ENCODE measurements at regions not wholly inside any gene's neighbourhood (a gene's known extent, or its start where the extent isn't known, plus 50 kb on each side); places are given as distances from the start of the nearest gene placed in this dataset.

DNA sequence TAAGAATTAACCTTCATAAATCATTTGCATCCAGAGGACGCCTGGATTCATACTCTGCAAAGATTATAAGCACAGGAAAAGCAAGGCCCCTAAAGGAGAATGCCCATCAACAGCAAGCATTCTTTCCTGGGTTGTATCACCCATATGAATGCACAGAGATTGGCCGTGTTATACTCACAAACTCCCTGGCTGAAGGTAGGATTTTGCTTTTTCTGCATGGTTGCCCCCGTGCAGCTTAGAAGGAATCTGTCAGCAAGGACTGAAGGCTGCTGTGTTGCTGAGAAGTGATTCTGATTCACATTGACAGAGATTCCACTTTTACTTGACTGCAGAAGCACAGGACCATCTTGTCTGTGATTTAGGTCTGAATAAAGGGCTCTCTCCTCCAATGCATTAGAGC is 283.0 kb downstream of the LRRIQ3 start:
- DNase-seq, result no peak
- Histone ChIP-seq H3K27me3 (replicated peaks) (no peaks in the 10 kb centered on the region), H3K36me3 (replicated peaks) (no peaks in the 10 kb centered on the region), H3K27ac (no peak overlapping the region), H3K4me3 (ENCODE audit: low read depth, low read length) (no peak overlapping the region)
- TF ChIP-seq, protein P1, sequence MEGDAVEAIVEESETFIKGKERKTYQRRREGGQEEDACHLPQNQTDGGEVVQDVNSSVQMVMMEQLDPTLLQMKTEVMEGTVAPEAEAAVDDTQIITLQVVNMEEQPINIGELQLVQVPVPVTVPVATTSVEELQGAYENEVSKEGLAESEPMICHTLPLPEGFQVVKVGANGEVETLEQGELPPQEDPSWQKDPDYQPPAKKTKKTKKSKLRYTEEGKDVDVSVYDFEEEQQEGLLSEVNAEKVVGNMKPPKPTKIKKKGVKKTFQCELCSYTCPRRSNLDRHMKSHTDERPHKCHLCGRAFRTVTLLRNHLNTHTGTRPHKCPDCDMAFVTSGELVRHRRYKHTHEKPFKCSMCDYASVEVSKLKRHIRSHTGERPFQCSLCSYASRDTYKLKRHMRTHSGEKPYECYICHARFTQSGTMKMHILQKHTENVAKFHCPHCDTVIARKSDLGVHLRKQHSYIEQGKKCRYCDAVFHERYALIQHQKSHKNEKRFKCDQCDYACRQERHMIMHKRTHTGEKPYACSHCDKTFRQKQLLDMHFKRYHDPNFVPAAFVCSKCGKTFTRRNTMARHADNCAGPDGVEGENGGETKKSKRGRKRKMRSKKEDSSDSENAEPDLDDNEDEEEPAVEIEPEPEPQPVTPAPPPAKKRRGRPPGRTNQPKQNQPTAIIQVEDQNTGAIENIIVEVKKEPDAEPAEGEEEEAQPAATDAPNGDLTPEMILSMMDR (IDR thresholded peaks at IDR 0.05; ENCODE audit: low read depth, low read length, missing control alignments), result no peak
- in situ Hi-C loops (cut with HindIII; ENCODE audit: low pct_ligation_motif_present, low sequenced_read_pairs), result no loop called here

GRCh38 chr1:73913025-73913424 is 285.0 kb downstream of the LRRIQ3 start:
- no peak for DNase-seq
- H3K36me3 ChIP-seq (replicated peaks), result no peaks in the 10 kb centered on the region
- TF ChIP-seq, protein P1 (IDR thresholded peaks at IDR 0.05; ENCODE audit: low read depth, low read length, missing control alignments), result no peak
- no peaks in the 10 kb centered on the region for H3K27me3 ChIP-seq (replicated peaks)
- H3K27ac ChIP-seq, result no peak overlapping the region
- H3K4me3 ChIP-seq (ENCODE audit: low read depth, low read length), result no peak overlapping the region
- in situ Hi-C loops (cut with HindIII; ENCODE audit: low pct_ligation_motif_present, low sequenced_read_pairs), result no loop called here

DNA sequence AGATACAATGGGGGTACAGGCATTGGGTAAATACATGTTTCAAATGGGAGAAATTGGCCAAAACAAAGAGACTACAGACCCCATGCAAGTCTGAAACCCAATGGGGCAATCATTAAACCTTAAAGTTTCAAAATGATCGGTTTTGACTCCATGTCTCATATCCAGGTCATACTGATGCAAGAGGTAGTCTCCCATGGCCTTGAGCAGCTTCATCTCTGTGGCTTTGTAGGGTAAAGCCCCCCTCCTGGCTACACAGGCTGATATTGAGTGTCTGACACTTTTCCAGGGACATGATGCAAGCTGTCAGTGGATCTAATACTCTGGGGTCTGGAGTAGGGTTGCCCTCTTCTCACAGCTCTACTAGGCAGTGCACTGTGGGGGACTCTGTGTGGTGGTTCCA is 286.1 kb downstream of the LRRIQ3 start:
- TF ChIP-seq, protein P1 (IDR thresholded peaks at IDR 0.05; ENCODE audit: low read depth, low read length, missing control alignments), result no peak

GRCh38 chr1:73910466-73910865 is 287.5 kb downstream of the LRRIQ3 start:
- in situ Hi-C loops (cut with HindIII; ENCODE audit: low pct_ligation_motif_present, low sequenced_read_pairs), result no loop called here
- Histone ChIP-seq H3K4me3 (ENCODE audit: low read depth, low read length) (no peak overlapping the region), H3K36me3 (replicated peaks) (no peaks in the 10 kb centered on the region), H3K27me3 (replicated peaks) (no peaks in the 10 kb centered on the region), H3K27ac (no peak overlapping the region)
- no peak for DNase-seq
- TF ChIP-seq, protein P1 (IDR thresholded peaks at IDR 0.05; ENCODE audit: low read depth, low read length, missing control alignments), result no peak

More for the DNA sequence above, 286.1 kb downstream of the LRRIQ3 start:
- in situ Hi-C loops (cut with HindIII; ENCODE audit: low pct_ligation_motif_present, low sequenced_read_pairs), result no loop called here
- no peaks in the 10 kb centered on the region for H3K27me3 ChIP-seq (replicated peaks)
- no peaks in the 10 kb centered on the region for H3K36me3 ChIP-seq (replicated peaks)
- no peak overlapping the region for H3K4me3 ChIP-seq (ENCODE audit: low read depth, low read length)
- no peak for DNase-seq
- no peak overlapping the region for H3K27ac ChIP-seq

GRCh38 chr1:73910062-73910461 is 287.9 kb downstream of the LRRIQ3 start:
- TF ChIP-seq, protein P1 (IDR thresholded peaks at IDR 0.05; ENCODE audit: low read depth, low read length, missing control alignments), result no peak
- Histone ChIP-seq H3K27me3 (replicated peaks) (no peaks in the 10 kb centered on the region), H3K27ac (no peak overlapping the region), H3K4me3 (ENCODE audit: low read depth, low read length) (no peak overlapping the region), H3K36me3 (replicated peaks) (no peaks in the 10 kb centered on the region)
- in situ Hi-C loops (cut with HindIII; ENCODE audit: low pct_ligation_motif_present, low sequenced_read_pairs), result no loop called here
- DNase-seq, result no peak

- no peaks in the 10 kb centered on the region for H3K27me3 ChIP-seq (replicated peaks)
- no peak for DNase-seq
- TF ChIP-seq, protein P1 (IDR thresholded peaks at IDR 0.05; ENCODE audit: low read depth, low read length, missing control alignments), result no peak
- H3K36me3 ChIP-seq (replicated peaks), result no peaks in the 10 kb centered on the region
- H3K4me3 ChIP-seq (ENCODE audit: low read depth, low read length), result no peak overlapping the region
- in situ Hi-C loops (cut with HindIII; ENCODE audit: low pct_ligation_motif_present, low sequenced_read_pairs), result no loop called here
- no peak overlapping the region for H3K27ac ChIP-seq
Observed at GRCh38 chr1:73909043-73909562, 288.9 kb downstream of the LRRIQ3 start.
